Thymus (tissue), 11 donors: ENCODE measurements at regions not wholly inside any gene's neighbourhood (a gene's known extent, or its start where the extent isn't known, plus 50 kb on each side); places are given as distances from the start of the nearest gene placed in this dataset.
A peak's percentile ranks its signal among the peaks of the same experiment; 100 is the strongest.

ENCODE experiments used
- DNase-seq, 9 donors: peaks; one replicate each; pipeline ENCODE4 v3.0.0-alpha.2; 2013; ENCODE audit warnings: low spot score in 9 of 9, low read depth in 6 of 9, missing footprints in 1 of 9
- H3K27ac ChIP-seq, 2 donors: one replicate each; pipeline ENCODE4 v1.5.1; 2013; ENCODE audit warnings: control low read depth in 1 of 2, low read depth in 1 of 2, low read length in 1 of 2, mild to moderate bottlenecking in 1 of 2, moderate library complexity in 1 of 2
- H3K27me3 ChIP-seq, 2 donors: one replicate each; pipeline ENCODE4 v1.5.1; 2013; ENCODE audit warnings: low read length in 1 of 2; ENCODE audit not compliant: control insufficient read depth in 2 of 2, insufficient read depth in 1 of 2
- H3K36me3 ChIP-seq, 2 donors: one replicate each; pipeline ENCODE4 v1.5.1; 2013; ENCODE audit warnings: low read length in 1 of 2, mild to moderate bottlenecking in 1 of 2, moderate library complexity in 1 of 2; ENCODE audit not compliant: control insufficient read depth in 2 of 2, insufficient read depth in 2 of 2
- H3K4me1 ChIP-seq, 2 donors: one replicate each; pipeline ENCODE4 v1.5.1; 2013; ENCODE audit warnings: low read length in 2 of 2; ENCODE audit not compliant: control insufficient read depth in 2 of 2, insufficient read depth in 2 of 2
- H3K4me3 ChIP-seq, 2 donors: one replicate each; pipeline ENCODE4 v1.5.1; 2013; ENCODE audit warnings: low read length in 2 of 2, control low read depth in 1 of 2, mild to moderate bottlenecking in 1 of 2
- H3K9me3 ChIP-seq, 2 donors: one replicate each; pipeline ENCODE4 v1.5.1; 2013; ENCODE audit warnings: low read length in 1 of 2, mild to moderate bottlenecking in 1 of 2; ENCODE audit not compliant: control insufficient read depth in 2 of 2, insufficient read depth in 1 of 2
- WGBS: extraction: QIAGEN DNeasy Blood & Tissue Kit; methylation state at CpG from one replicate; pipeline ENCODE4 v1.1.7; 2013; 5-methylcytosine and 5-hydroxymethylcytosine counted together
- donor health status: healthy.

GRCh38 chr1:199410462-199410861, 617.0 kb upstream of the NR5A2 start:
- no peaks in the 10 kb centered on the region for H3K9me3 ChIP-seq
- H3K4me1 ChIP-seq: no peaks in the 10 kb centered on the region
- 95% methylated on average over 3 of the region's 3 CpGs for WGBS
- no peak overlapping the region for H3K4me3 ChIP-seq
- H3K27me3 ChIP-seq: no peaks in the 10 kb centered on the region
- no peak for DNase-seq
- no peak overlapping the region for H3K27ac ChIP-seq
- H3K36me3 ChIP-seq: no peaks in the 10 kb centered on the region

GRCh38 chr1:199411506-199411905, 616.0 kb upstream of the NR5A2 start:
- H3K4me1 ChIP-seq: no peaks in the 10 kb centered on the region
- peaks cover 0 to 6% of the 10 kb centered on the region in 2 donors for H3K9me3 ChIP-seq
- no peaks in the 10 kb centered on the region for H3K36me3 ChIP-seq
- H3K27me3 ChIP-seq: no peaks in the 10 kb centered on the region
- no peak overlapping the region for H3K4me3 ChIP-seq
- no peak for DNase-seq
- no peak overlapping the region for H3K27ac ChIP-seq

DNA sequence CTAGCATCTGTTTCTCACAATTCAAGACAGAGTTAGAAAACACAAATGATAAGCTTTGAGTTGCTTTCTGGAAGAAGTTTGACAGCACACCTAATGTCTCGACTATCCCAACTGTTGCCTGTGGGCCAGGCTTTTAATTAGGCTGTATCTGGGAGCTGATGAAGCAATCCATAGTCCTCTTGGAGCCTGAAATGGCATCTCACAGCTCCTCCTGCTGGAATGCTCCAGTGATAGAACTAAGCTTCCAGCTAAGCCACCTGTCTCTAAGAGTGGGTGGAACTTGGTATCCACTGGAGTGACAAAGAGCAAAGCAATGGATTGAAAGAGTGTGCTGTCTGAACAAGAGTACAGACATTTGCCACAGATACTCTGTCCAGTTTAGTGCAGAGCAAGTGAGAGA, 605.3 kb upstream of the NR5A2 start:
- Histone ChIP-seq H3K9me3 (no peaks in the 10 kb centered on the region), H3K36me3 (no peaks in the 10 kb centered on the region), H3K27me3 (no peaks in the 10 kb centered on the region), H3K4me1 (peaks cover 2 to 8% of the 10 kb centered on the region in 2 donors), H3K27ac (no peak overlapping the region), H3K4me3 (no peak overlapping the region)
- 94% methylated on average over 1 of the region's 1 CpG for WGBS
- peak in 3 of 9 donors; percentile 8 to 49 (median 22) for DNase-seq

DNA sequence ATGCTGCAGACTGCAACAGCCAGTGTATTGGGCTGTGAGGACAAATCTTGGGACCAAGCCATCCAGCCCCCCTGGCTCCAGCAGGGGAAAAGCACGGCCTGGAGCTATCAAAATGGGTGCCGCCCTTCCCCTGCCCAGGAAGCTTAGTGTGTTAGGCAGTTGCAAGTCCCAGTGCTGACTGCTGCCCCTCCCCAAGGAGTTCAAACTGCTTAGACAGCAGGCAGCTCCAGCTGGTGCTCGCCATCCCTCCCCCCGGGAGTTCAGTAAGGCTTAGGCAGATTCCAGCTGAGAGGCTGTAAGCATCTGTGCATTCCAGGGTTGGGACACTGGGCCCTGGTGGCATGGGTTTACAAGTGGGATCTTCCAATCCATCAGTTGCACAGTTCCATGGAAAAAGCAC, 579.6 kb upstream of the NR5A2 start:
- WGBS: 95% methylated on average over 4 of the region's 4 CpGs
- no peaks in the 10 kb centered on the region for H3K36me3 ChIP-seq
- H3K9me3 ChIP-seq: no peaks in the 10 kb centered on the region
- no peak for DNase-seq
- no peaks in the 10 kb centered on the region for H3K4me1 ChIP-seq
- no peak overlapping the region for H3K4me3 ChIP-seq
- no peaks in the 10 kb centered on the region for H3K27me3 ChIP-seq
- no peak overlapping the region for H3K27ac ChIP-seq

DNA sequence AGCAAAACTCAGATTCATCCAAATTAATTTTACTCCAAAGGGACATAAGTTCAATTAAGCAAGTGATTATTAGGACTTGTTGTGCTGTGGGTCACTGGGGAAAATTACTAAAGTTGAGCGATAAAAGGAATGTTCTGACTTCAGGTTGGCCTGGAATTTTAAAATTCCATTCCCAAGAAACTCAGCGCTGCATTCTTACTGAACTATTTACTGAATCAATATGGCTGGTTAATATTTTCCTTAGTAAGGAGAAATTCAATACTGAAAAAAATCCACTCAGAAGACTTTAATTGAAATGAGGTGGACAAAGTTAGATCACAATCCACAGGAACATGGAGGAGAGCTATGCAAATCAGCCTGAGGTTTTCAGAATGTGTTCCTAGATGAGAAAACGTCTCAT, 578.9 kb upstream of the NR5A2 start:
- 97% methylated on average over 3 of the region's 3 CpGs for WGBS

DNA sequence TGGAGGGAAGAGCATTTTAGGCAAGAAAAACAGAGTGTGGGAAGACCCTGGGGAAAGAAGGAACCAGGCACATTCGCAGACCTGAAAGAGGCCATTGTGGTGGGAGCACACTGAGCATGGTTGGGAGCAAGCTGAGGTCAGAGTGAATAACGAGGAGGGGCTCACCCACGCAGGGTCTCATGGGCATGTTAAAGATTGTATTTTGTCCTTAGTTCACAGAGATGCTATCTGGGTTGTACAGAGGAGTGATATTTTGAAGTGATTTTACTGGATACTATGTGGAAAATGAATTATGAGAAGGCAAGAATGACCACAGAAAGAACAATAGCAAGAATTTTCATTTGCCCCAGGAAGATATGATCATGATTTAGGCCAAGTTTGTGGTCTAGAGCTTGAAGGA, 578.3 kb upstream of the NR5A2 start:
- Histone ChIP-seq H3K9me3 (no peaks in the 10 kb centered on the region), H3K27ac (no peak overlapping the region), H3K27me3 (no peaks in the 10 kb centered on the region), H3K36me3 (no peaks in the 10 kb centered on the region), H3K4me1 (no peaks in the 10 kb centered on the region), H3K4me3 (no peak overlapping the region)
- 93% methylated on average over 3 of the region's 3 CpGs for WGBS
- DNase-seq: no peak

More for the DNA sequence above, 578.9 kb upstream of the NR5A2 start:
- H3K9me3 ChIP-seq: no peaks in the 10 kb centered on the region
- H3K4me1 ChIP-seq: no peaks in the 10 kb centered on the region
- H3K27me3 ChIP-seq: no peaks in the 10 kb centered on the region
- no peak overlapping the region for H3K4me3 ChIP-seq
- no peak for DNase-seq
- H3K27ac ChIP-seq: no peak overlapping the region
- no peaks in the 10 kb centered on the region for H3K36me3 ChIP-seq

GRCh38 chr1:199449681-199450080, 577.8 kb upstream of the NR5A2 start:
- no peak for DNase-seq
- H3K36me3 ChIP-seq: no peaks in the 10 kb centered on the region
- 50% methylated on average over 2 of the region's 2 CpGs for WGBS
- H3K4me1 ChIP-seq: no peaks in the 10 kb centered on the region
- H3K4me3 ChIP-seq: no peak overlapping the region
- no peaks in the 10 kb centered on the region for H3K9me3 ChIP-seq
- H3K27me3 ChIP-seq: no peaks in the 10 kb centered on the region
- no peak overlapping the region for H3K27ac ChIP-seq

DNA sequence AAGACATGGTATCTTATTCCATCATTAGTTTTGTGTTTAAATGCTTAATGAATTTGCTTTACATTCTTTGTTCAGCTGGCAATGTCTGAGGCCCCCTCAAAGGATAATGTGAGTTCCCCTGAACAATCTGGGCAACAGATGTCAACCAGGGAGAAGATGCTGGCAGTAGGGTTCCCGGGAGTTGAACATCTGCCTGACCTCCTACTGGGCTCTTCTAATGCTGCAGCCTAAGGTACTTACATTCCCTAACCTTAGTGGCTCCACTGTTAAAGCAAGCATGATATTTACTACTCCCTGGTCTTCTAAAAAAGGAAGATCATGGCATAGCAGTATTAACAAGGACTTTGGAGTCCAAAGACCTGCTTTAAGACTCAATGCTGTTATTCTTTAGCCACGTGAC, 574.9 kb upstream of the NR5A2 start:
- 95% methylated on average over 2 of the region's 2 CpGs for whole genome bisulfite sequencing
- no peaks in the 10 kb centered on the region for H3K36me3 ChIP-seq
- no peaks in the 10 kb centered on the region for H3K4me1 ChIP-seq
- no peak overlapping the region for H3K4me3 ChIP-seq
- no peak for DNase-seq
- no peak overlapping the region for H3K27ac ChIP-seq
- H3K9me3 ChIP-seq: no peaks in the 10 kb centered on the region
- no peaks in the 10 kb centered on the region for H3K27me3 ChIP-seq

- no peak for DNase-seq
- no peaks in the 10 kb centered on the region for H3K27me3 ChIP-seq
- WGBS: 95% methylated on average over 3 of the region's 3 CpGs
- no peak overlapping the region for H3K4me3 ChIP-seq
- no peaks in the 10 kb centered on the region for H3K9me3 ChIP-seq
- H3K27ac ChIP-seq: no peak overlapping the region
- H3K4me1 ChIP-seq: no peaks in the 10 kb centered on the region
- H3K36me3 ChIP-seq: no peaks in the 10 kb centered on the region
Observed at GRCh38 chr1:199453723-199454122, 573.8 kb upstream of the NR5A2 start.

GRCh38 chr1:199460933-199461332, 566.6 kb upstream of the NR5A2 start:
- Histone ChIP-seq H3K27ac (no peak overlapping the region), H3K4me1 (no peaks in the 10 kb centered on the region), H3K36me3 (no peaks in the 10 kb centered on the region), H3K9me3 (peaks cover 0 to 8% of the 10 kb centered on the region in 2 donors), H3K4me3 (no peak overlapping the region), H3K27me3 (no peaks in the 10 kb centered on the region)
- 45% methylated on average over 3 of the region's 3 CpGs for WGBS
- peak in 3 of 9 donors; percentile 0 to 23 (median 13) for DNase-seq
